HEK293 (cell line): ENCODE measurements at regions not wholly inside any gene's neighbourhood (a gene's known extent, or its start where the extent isn't known, plus 50 kb on each side); places are given as distances from the start of the nearest gene placed in this dataset.

Experiments used
- CTCF ChIA-PET: fragments of 350-600 bp; formaldehyde crosslinking; extraction: SDS; loops from one replicate; lab custom pipeline; 2021; ENCODE audit warnings: antibody characterized with exemption; lab: Yijun Ruan, JAX
- POLR2A ChIA-PET: fragments of 300-600 bp; formaldehyde crosslinking; extraction: SDS; loops from one replicate; lab custom pipeline; 2020; ENCODE audit warnings: antibody characterized with exemption, inconsistent platforms; lab: Yijun Ruan, JAX
- H3K27ac ChIP-seq: fragments of 200-500 bp; sonication (Bioruptor generic); 2 replicates; pipeline ENCODE4 v1.5.1; 2014; ENCODE audit warnings: low read depth, low read length, control low read depth, inconsistent platforms; ENCODE audit errors: extremely low read depth
- H3K36me3 ChIP-seq, 2 experiments: fragments of 200-500 bp in 1 of 2; sonication (Bioruptor generic) in 1 of 2; 1 replicate in 1 of 2; 2 replicates in 1 of 2; pipeline ENCODE4 v1.5.1; 2014 to 2017; ENCODE audit warnings: inconsistent platforms in 2 of 2, low read length in 2 of 2; ENCODE audit not compliant: control insufficient read depth in 2 of 2, insufficient read depth in 1 of 2
- H3K4me1 ChIP-seq: fragments of 200-500 bp; sonication (Bioruptor generic); 2 replicates; pipeline ENCODE4 v1.5.1; 2014; ENCODE audit warnings: mild to moderate bottlenecking, low read length, inconsistent platforms; ENCODE audit not compliant: control insufficient read depth, insufficient read depth
- H3K4me3 ChIP-seq: 2 replicates; pipeline ENCODE4 v1.5.1; 2011; ENCODE audit warnings: low read depth, mild to moderate bottlenecking, control low read depth, low read length, moderate library complexity
- H3K9me3 ChIP-seq: fragments of 200-500 bp; sonication (Bioruptor generic); 2 replicates; pipeline ENCODE4 v1.5.1; 2014; ENCODE audit warnings: low read depth, low read length, inconsistent platforms; ENCODE audit not compliant: control insufficient read depth, insufficient read depth
- BCL11A ChIP-seq: fragments of 450-650 bp; formaldehyde crosslinking; IDR thresholded peaks from 2 replicates; pipeline ENCODE4 v1.5.1; 2016; ENCODE audit warnings: low read depth, missing biosample characterization, missing genetic modification characterization
- BCL6B ChIP-seq: fragments of 450-650 bp; formaldehyde crosslinking; IDR thresholded peaks from 2 replicates; pipeline ENCODE4 v1.5.1; 2017; ENCODE audit warnings: missing biosample characterization, missing genetic modification characterization
- GLIS1 ChIP-seq: fragments of 450-650 bp; formaldehyde crosslinking; IDR thresholded peaks from 2 replicates; pipeline ENCODE4 v1.5.1; 2016; ENCODE audit warnings: missing biosample characterization, missing genetic modification characterization
- KLF10 ChIP-seq: fragments of 450-650 bp; IDR thresholded peaks from 2 replicates; pipeline ENCODE4 v1.5.1; 2018; ENCODE audit warnings: missing biosample characterization, mild to moderate bottlenecking, missing genetic modification characterization
- KLF16 ChIP-seq: fragments of 450-650 bp; formaldehyde crosslinking; IDR thresholded peaks from 2 replicates; pipeline ENCODE4 v1.5.1; 2017; ENCODE audit warnings: missing biosample characterization, missing genetic modification characterization
- SCRT1 ChIP-seq: fragments of 450-650 bp; formaldehyde crosslinking; IDR thresholded peaks from 2 replicates; pipeline ENCODE4 v1.5.1; 2016; ENCODE audit warnings: missing biosample characterization, missing genetic modification characterization, borderline replicate concordance
- SETDB1 ChIP-seq: IDR thresholded peaks from one replicate; pipeline ENCODE4 v1.6.1; 2017; ENCODE audit warnings: mild to moderate bottlenecking, low read length, moderate library complexity, mixed read lengths; ENCODE audit not compliant: insufficient read length
- WT1 ChIP-seq: fragments of 450-650 bp; formaldehyde crosslinking; IDR thresholded peaks from 2 replicates; pipeline ENCODE4 v1.5.1; 2016; ENCODE audit warnings: missing biosample characterization, missing genetic modification characterization
- ZBTB10 ChIP-seq: fragments of 450-650 bp; formaldehyde crosslinking; IDR thresholded peaks from 2 replicates; pipeline ENCODE4 v1.5.1; 2016; ENCODE audit warnings: missing biosample characterization, missing genetic modification characterization
- ZNF132 ChIP-seq: fragments of 450-650 bp; formaldehyde crosslinking; IDR thresholded peaks from 2 replicates; pipeline ENCODE4 v1.5.1; 2017; ENCODE audit warnings: missing biosample characterization, missing genetic modification characterization, borderline replicate concordance
- ZNF138 ChIP-seq: fragments of 450-650 bp; formaldehyde crosslinking; IDR thresholded peaks from 2 replicates; pipeline ENCODE4 v1.5.1; 2016; ENCODE audit warnings: missing biosample characterization, missing genetic modification characterization, borderline replicate concordance
- ZNF146 ChIP-seq: fragments of 450-650 bp; formaldehyde crosslinking; IDR thresholded peaks from 2 replicates; pipeline ENCODE4 v1.5.1; 2016; ENCODE audit warnings: missing biosample characterization, missing genetic modification characterization
- ZNF169 ChIP-seq: fragments of 450-650 bp; formaldehyde crosslinking; IDR thresholded peaks from 2 replicates; pipeline ENCODE4 v1.5.1; 2016; ENCODE audit warnings: missing biosample characterization, missing genetic modification characterization
- ZNF174 ChIP-seq: fragments of 450-650 bp; formaldehyde crosslinking; IDR thresholded peaks from 2 replicates; pipeline ENCODE4 v1.5.0; 2017; ENCODE audit warnings: missing biosample characterization, mild to moderate bottlenecking, missing genetic modification characterization
- ZNF24 ChIP-seq: fragments of 450-650 bp; formaldehyde crosslinking; IDR thresholded peaks from 2 replicates; pipeline ENCODE4 v1.5.1; 2016; ENCODE audit warnings: missing biosample characterization, missing genetic modification characterization
- ZNF274 ChIP-seq, 2 experiments: fragments of 200-500 bp in 1 of 2; fragments of 450-650 bp in 1 of 2; sonication (Bioruptor generic) in 1 of 2; formaldehyde crosslinking in 1 of 2; IDR thresholded peaks; 2 replicates each; pipeline versions ENCODE4 v1.5.1 to v1.6.1; 2014 to 2016; ENCODE audit warnings: borderline replicate concordance in 1 of 2, inconsistent platforms in 1 of 2, low read length in 1 of 2, missing biosample characterization in 1 of 2, missing genetic modification characterization in 1 of 2
- ZNF292 ChIP-seq: fragments of 450-650 bp; formaldehyde crosslinking; IDR thresholded peaks from 2 replicates; pipeline ENCODE4 v1.5.1; 2016; ENCODE audit warnings: low read depth, missing biosample characterization, missing genetic modification characterization, borderline replicate concordance
- ZNF555 ChIP-seq: fragments of 450-650 bp; formaldehyde crosslinking; conservative IDR thresholded peaks from 2 replicates; pipeline ENCODE4 v1.5.1; 2017; ENCODE audit warnings: missing biosample characterization, mild to moderate bottlenecking, missing genetic modification characterization, inconsistent platforms
- ZNF623 ChIP-seq: fragments of 450-650 bp; formaldehyde crosslinking; IDR thresholded peaks from 2 replicates; pipeline ENCODE4 v1.5.1; 2016; ENCODE audit warnings: missing biosample characterization, missing genetic modification characterization
- ZNF639 ChIP-seq: fragments of 450-650 bp; formaldehyde crosslinking; IDR thresholded peaks from 2 replicates; pipeline ENCODE4 v1.5.1; 2016; ENCODE audit warnings: missing biosample characterization, missing genetic modification characterization
- ZNF670 ChIP-seq: fragments of 450-650 bp; formaldehyde crosslinking; IDR thresholded peaks from 2 replicates; pipeline ENCODE4 v1.5.1; 2016; ENCODE audit warnings: missing biosample characterization, missing genetic modification characterization, low read depth
- ZNF776 ChIP-seq: fragments of 450-650 bp; formaldehyde crosslinking; IDR thresholded peaks from 2 replicates; pipeline ENCODE4 v1.5.0; 2017; ENCODE audit warnings: missing biosample characterization, missing genetic modification characterization, borderline replicate concordance
- ZNF791 ChIP-seq: fragments of 450-650 bp; formaldehyde crosslinking; IDR thresholded peaks from 2 replicates; pipeline ENCODE4 v1.5.1; 2016; ENCODE audit warnings: missing biosample characterization, missing genetic modification characterization
- ZNF830 ChIP-seq: fragments of 450-650 bp; IDR thresholded peaks from 2 replicates; pipeline ENCODE4 v1.5.0; 2018; ENCODE audit warnings: missing biosample characterization, missing genetic modification characterization, low read depth, mild to moderate bottlenecking, moderate library complexity
- ZNF837 ChIP-seq: fragments of 450-650 bp; formaldehyde crosslinking; IDR thresholded peaks from 2 replicates; pipeline ENCODE4 v1.5.1; 2016; ENCODE audit warnings: missing biosample characterization, missing genetic modification characterization
- ZNF843 ChIP-seq: fragments of 450-650 bp; formaldehyde crosslinking; IDR thresholded peaks from 2 replicates; pipeline ENCODE4 v1.5.1; 2016; ENCODE audit warnings: missing biosample characterization, missing genetic modification characterization
- TF ChIP-seq, protein P1 (sequence below): fragments of 450-650 bp; formaldehyde crosslinking; IDR thresholded peaks from 2 replicates; pipeline ENCODE4 v1.5.1; 2016; ENCODE audit warnings: missing biosample characterization, missing genetic modification characterization

GRCh38 chr12:124207617-124208016, 87.3 kb upstream of the RFLNA start:
- CTCF ChIA-PET, result no interaction called here
- Histone ChIP-seq H3K9me3 (no peaks in the 10 kb centered on the region), H3K27ac (no peak overlapping the region), H3K4me3 (no peak overlapping the region), H3K4me1 (no peaks in the 10 kb centered on the region), H3K36me3 (no peaks in the 10 kb centered on the region)
- TF ChIP-seq ZNF776 (tag by site-specific recombination) (no peak), WT1 (no peak), ZNF623 (no peak), ZNF274 (IDR thresholded peaks at IDR 0.05; ENCODE audit: low read length) (no peak), ZNF274 (tag by site-specific recombination; IDR thresholded peaks at IDR 0.05; ENCODE audit: borderline replicate concordance) (no peak), ZNF146 (tag by site-specific recombination) (no peak), ZNF138 (tag by site-specific recombination) (no peak), SETDB1 (no peak), GLIS1 (tag by site-specific recombination) (no peak), ZNF843 (tag by site-specific recombination) (no peak)
- POLR2A ChIA-PET, result no interaction called here

DNA sequence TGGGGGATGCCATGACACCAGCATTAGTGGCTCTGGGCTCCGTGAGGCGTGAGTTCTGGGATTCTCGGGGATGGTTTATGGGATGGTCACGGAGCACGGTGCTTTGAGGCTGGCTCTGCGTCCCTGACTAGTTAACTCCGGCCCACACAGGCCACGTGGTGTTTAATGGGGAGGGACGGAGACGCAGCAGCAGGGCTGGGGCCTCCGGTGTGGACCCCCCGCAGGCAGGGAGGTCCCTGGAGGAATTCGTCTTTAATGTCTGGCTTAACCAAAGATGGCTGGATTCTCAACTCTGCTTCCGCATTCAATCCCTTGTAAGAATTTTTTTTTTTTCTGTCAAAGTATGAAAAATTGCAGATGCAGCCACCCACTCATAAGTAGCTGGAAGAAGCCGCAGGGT, 86.4 kb upstream of the RFLNA start:
- H3K27ac ChIP-seq, result no peak overlapping the region
- TF ChIP-seq KLF10 (tag by site-specific recombination), result no peak
- TF ChIP-seq ZNF837 (tag by site-specific recombination), result no peak
- TF ChIP-seq ZNF623, result no peak
- no peak for TF ChIP-seq ZNF670 (tag by site-specific recombination)
- no peak for TF ChIP-seq ZNF24
- TF ChIP-seq ZNF555, result no peak
- no peak for TF ChIP-seq BCL6B (tag by site-specific recombination)
- ChIA-PET POLR2A (no interaction called here), CTCF (no interaction called here)
- no peak overlapping the region for H3K4me3 ChIP-seq
- no peaks in the 10 kb centered on the region for H3K9me3 ChIP-seq
- no peaks in the 10 kb centered on the region for H3K36me3 ChIP-seq
- H3K4me1 ChIP-seq, result no peaks in the 10 kb centered on the region

GRCh38 chr12:124210991-124211577, 83.8 kb upstream of the RFLNA start:
- H3K36me3 ChIP-seq, result no peaks in the 10 kb centered on the region
- H3K27ac ChIP-seq, result no peak overlapping the region
- no peak overlapping the region for H3K4me3 ChIP-seq
- POLR2A ChIA-PET, result no interaction called here
- no peaks in the 10 kb centered on the region for H3K4me1 ChIP-seq
- CTCF ChIA-PET, result no interaction called here
- H3K9me3 ChIP-seq, result no peaks in the 10 kb centered on the region
- TF ChIP-seq ZNF639 (tag by site-specific recombination), result no peak
- no peak for TF ChIP-seq BCL11A (tag by site-specific recombination)
- no peak for TF ChIP-seq ZBTB10 (tag by site-specific recombination)
- TF ChIP-seq SCRT1, result no peak
- no peak for TF ChIP-seq ZNF292 (tag by site-specific recombination)
- no peak for TF ChIP-seq ZNF830 (tag by site-specific recombination)
- no peak for TF ChIP-seq ZNF174
- no peak for TF ChIP-seq KLF16
- no peak for TF ChIP-seq ZNF132 (tag by site-specific recombination)
- no peak for TF ChIP-seq ZNF169 (tag by site-specific recombination)
- no peak for TF ChIP-seq ZNF791 (tag by site-specific recombination)
- TF ChIP-seq, protein P1, sequence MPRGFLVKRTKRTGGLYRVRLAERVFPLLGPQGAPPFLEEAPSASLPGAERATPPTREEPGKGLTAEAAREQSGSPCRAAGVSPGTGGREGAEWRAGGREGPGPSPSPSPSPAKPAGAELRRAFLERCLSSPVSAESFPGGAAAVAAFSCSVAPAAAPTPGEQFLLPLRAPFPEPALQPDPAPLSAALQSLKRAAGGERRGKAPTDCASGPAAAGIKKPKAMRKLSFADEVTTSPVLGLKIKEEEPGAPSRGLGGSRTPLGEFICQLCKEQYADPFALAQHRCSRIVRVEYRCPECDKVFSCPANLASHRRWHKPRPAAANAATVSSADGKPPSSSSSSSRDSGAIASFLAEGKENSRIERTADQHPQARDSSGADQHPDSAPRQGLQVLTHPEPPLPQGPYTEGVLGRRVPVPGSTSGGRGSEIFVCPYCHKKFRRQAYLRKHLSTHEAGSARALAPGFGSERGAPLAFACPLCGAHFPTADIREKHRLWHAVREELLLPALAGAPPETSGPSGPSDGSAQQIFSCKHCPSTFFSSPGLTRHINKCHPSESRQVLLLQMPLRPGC, result no peak
